Naive thymus-derived CD8-positive, alpha-beta T cell (primary cell): ENCODE measurements at regions not wholly inside any gene's neighbourhood (a gene's known extent, or its start where the extent isn't known, plus 50 kb on each side); places are given as distances from the start of the nearest gene placed in this dataset.

Experiments
- ATAC-seq, 2 donors: fragments of 150-1000 bp; cut with Tn5 transposase in 1 of 2; sonication (Bioruptor Pico), chemical (Tn5 transposase) in 1 of 2; 1 replicate in 1 of 2; 2 replicates in 1 of 2; pipeline ENCODE4 v1.10.0; 2021; ENCODE audit warnings: mild to moderate bottlenecking in 2 of 2, moderate library complexity in 2 of 2
- POLR2A ChIA-PET: fragments of 350-600 bp; sonication (Branson Sonifier 250); formaldehyde crosslinking; loops from one replicate; lab custom pipeline; 2021; ENCODE audit warnings: antibody characterized with exemption; lab: Charles Lee
- DNase-seq, 10 donors: peaks; one replicate each; pipeline versions ENCODE4 v3.0.0 to v3.0.0-alpha.2; 2020 to 2022
- H3K27ac Mint-ChIP-seq, 10 donors: one replicate each; pipeline ENCODE4 v1.8.0; 2020 to 2022; ENCODE audit warnings: mild to moderate bottlenecking in 10 of 10, mixed read lengths in 10 of 10, moderate library complexity in 4 of 10, inconsistent platforms in 1 of 10
- H3K27me3 Mint-ChIP-seq, 5 donors: one replicate each; pipeline ENCODE4 v1.8.0; 2021 to 2022; ENCODE audit warnings: mixed read lengths in 5 of 5
- H3K36me3 Mint-ChIP-seq, 3 donors: one replicate each; pipeline ENCODE4 v1.8.0; 2020 to 2022; ENCODE audit warnings: mixed read lengths in 3 of 3, mild to moderate bottlenecking in 2 of 3, inconsistent platforms in 1 of 3
- H3K4me1 Mint-ChIP-seq, 4 donors: one replicate each; pipeline ENCODE4 v1.8.0; 2021 to 2022; ENCODE audit warnings: mixed read lengths in 4 of 4
- H3K4me3 Mint-ChIP-seq, 10 donors: one replicate each; pipeline ENCODE4 v1.8.0; 2020 to 2022; ENCODE audit warnings: mild to moderate bottlenecking in 10 of 10, mixed read lengths in 10 of 10, moderate library complexity in 6 of 10, inconsistent platforms in 1 of 10
- H3K9me3 Mint-ChIP-seq, 9 donors: one replicate each; pipeline ENCODE4 v1.8.0; 2020 to 2022; ENCODE audit warnings: mixed read lengths in 9 of 9, mild to moderate bottlenecking in 3 of 9, inconsistent platforms in 1 of 9, moderate library complexity in 1 of 9

- H3K27ac Mint-ChIP-seq = no peak overlapping the region
- ATAC-seq (no peak), DNase-seq (no peak)
- H3K9me3 Mint-ChIP-seq = peaks cover 0 to 3% (median 0%) of the 10 kb centered on the region in 9 donors
- H3K27me3 Mint-ChIP-seq = peaks cover 0 to 5% (median 4%) of the 10 kb centered on the region in 5 donors
- H3K4me3 Mint-ChIP-seq = no peak overlapping the region
- H3K4me1 Mint-ChIP-seq = peaks cover 0 to 5% (median 0%) of the 10 kb centered on the region in 4 donors
- H3K36me3 Mint-ChIP-seq = no peaks in the 10 kb centered on the region
- POLR2A ChIA-PET = no interaction called here
These were observed 296.2 kb upstream of the MARCKS start for GRCh38 chr6:113560908-113561307.

DNA sequence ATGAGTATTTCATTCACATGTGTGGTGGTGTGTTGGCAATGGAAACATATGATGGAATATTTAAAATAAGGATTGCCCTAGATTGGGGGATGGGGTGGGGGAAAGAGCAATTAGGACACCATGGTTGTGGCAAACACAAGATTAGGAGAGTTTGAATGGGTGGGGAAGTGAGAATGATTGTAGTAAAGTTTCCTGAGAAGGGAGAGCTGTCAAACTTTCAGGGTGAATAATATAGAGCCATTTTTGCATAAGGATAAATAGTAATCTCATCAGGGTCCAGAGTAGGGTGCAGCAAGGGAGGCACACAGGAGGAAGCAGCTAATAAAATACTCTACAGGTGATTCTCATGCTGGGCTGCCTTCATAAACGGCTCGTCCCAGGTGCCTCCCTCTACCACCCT is 294.9 kb upstream of the MARCKS start:
- Mint-ChIP-seq H3K4me1 (peaks cover 0 to 5% (median 0%) of the 10 kb centered on the region in 4 donors), H3K36me3 (no peaks in the 10 kb centered on the region), H3K27ac (no peak overlapping the region), H3K9me3 (peaks cover 0 to 3% (median 0%) of the 10 kb centered on the region in 9 donors), H3K4me3 (no peak overlapping the region), H3K27me3 (peaks cover 0 to 5% (median 3%) of the 10 kb centered on the region in 5 donors)
- no peak for DNase-seq
- POLR2A ChIA-PET = no interaction called here
- ATAC-seq = no peak

- Mint-ChIP-seq H3K27ac (no peak overlapping the region), H3K36me3 (no peaks in the 10 kb centered on the region), H3K27me3 (peaks cover 0 to 5% (median 4%) of the 10 kb centered on the region in 5 donors), H3K4me3 (no peak overlapping the region), H3K9me3 (no peaks in the 10 kb centered on the region), H3K4me1 (peaks cover 0 to 5% (median 0%) of the 10 kb centered on the region in 4 donors)
- POLR2A ChIA-PET = no interaction called here
- ATAC-seq = no peak
- DNase-seq = no peak
These were observed 292.6 kb upstream of the MARCKS start for GRCh38 chr6:113564371-113565171.

- ATAC-seq = no peak
- POLR2A ChIA-PET = no interaction called here
- DNase-seq = no peak
- Mint-ChIP-seq H3K27ac (no peak overlapping the region), H3K4me1 (peaks cover 0 to 5% (median 0%) of the 10 kb centered on the region in 4 donors), H3K36me3 (no peaks in the 10 kb centered on the region), H3K4me3 (no peak overlapping the region), H3K9me3 (no peaks in the 10 kb centered on the region), H3K27me3 (peaks cover 0 to 5% (median 4%) of the 10 kb centered on the region in 5 donors)
These were observed 291.8 kb upstream of the MARCKS start for GRCh38 chr6:113565306-113565705.

GRCh38 chr6:113570161-113570560 is 287.0 kb upstream of the MARCKS start:
- Mint-ChIP-seq H3K27me3 (peaks cover 0 to 5% (median 3%) of the 10 kb centered on the region in 5 donors), H3K9me3 (peaks cover 0 to 9% (median 0%) of the 10 kb centered on the region in 9 donors), H3K4me1 (peaks cover 0 to 2% (median 0%) of the 10 kb centered on the region in 4 donors), H3K36me3 (no peaks in the 10 kb centered on the region), H3K4me3 (no peak overlapping the region), H3K27ac (no peak overlapping the region)
- POLR2A ChIA-PET = no interaction called here
- ATAC-seq = no peak
- no peak for DNase-seq

GRCh38 chr6:113570641-113571040 is 286.5 kb upstream of the MARCKS start:
- peaks cover 0 to 9% (median 0%) of the 10 kb centered on the region in 9 donors for H3K9me3 Mint-ChIP-seq
- H3K4me3 Mint-ChIP-seq = no peak overlapping the region
- H3K4me1 Mint-ChIP-seq = peaks cover 0 to 2% (median 0%) of the 10 kb centered on the region in 4 donors
- no peak for ATAC-seq
- no peak overlapping the region for H3K27ac Mint-ChIP-seq
- peaks cover 0 to 5% (median 3%) of the 10 kb centered on the region in 5 donors for H3K27me3 Mint-ChIP-seq
- POLR2A ChIA-PET = no interaction called here
- no peaks in the 10 kb centered on the region for H3K36me3 Mint-ChIP-seq
- DNase-seq = no peak

- Mint-ChIP-seq H3K27ac (no peak overlapping the region), H3K27me3 (peaks cover 0 to 6% (median 3%) of the 10 kb centered on the region in 5 donors), H3K9me3 (peaks cover 0 to 14% (median 2%) of the 10 kb centered on the region in 9 donors), H3K36me3 (peaks cover 0 to 4% (median 0%) of the 10 kb centered on the region in 3 donors), H3K4me1 (peaks cover 0 to 2% (median 0%) of the 10 kb centered on the region in 4 donors), H3K4me3 (no peak overlapping the region)
- POLR2A ChIA-PET = no interaction called here
- DNase-seq (no peak), ATAC-seq (no peak)
These were observed 283.0 kb upstream of the MARCKS start for GRCh38 chr6:113574147-113574546.

DNA sequence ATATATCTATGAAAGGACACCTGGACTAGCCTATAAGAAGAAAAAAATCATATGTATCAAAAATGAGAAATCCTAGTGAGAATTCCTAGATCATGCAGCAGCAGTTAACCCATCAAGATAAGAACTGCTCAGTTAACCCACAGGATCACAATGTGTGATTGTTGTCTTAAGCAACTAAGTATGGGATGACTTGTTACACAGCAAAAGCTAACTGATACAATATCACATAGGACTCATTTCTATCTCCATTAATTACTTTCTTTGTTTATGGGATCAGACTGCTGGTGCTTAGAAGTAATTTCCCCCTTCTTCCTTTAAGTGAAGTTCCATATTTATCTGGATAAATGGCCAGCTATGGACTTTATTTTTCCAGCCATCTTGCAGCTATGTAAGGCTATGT is 280.8 kb upstream of the MARCKS start:
- H3K36me3 Mint-ChIP-seq = peaks cover 0 to 4% (median 0%) of the 10 kb centered on the region in 3 donors

DNA sequence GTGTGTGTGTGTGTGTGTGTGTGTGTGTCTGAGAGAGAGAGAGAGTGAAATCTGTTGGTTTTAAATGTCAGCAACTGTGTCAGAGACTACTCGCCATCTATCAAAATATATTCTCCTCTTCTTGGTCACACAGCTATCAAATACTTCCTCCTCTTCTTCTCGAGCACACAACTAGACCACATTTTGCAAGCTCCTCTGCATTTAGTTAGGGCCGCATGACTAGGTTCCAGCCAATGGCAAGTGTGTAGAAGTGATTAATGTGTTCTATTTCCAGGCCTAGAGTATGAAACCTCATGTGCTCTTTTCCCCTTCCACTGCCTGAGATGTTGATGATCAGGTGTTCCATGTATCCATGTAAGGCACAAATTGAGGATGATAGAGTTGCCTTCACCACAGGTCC is 278.5 kb upstream of the MARCKS start:
- DNase-seq (no peak), ATAC-seq (no peak)
- Mint-ChIP-seq H3K36me3 (peaks cover 0 to 4% (median 0%) of the 10 kb centered on the region in 3 donors), H3K27ac (no peak overlapping the region), H3K4me3 (no peak overlapping the region), H3K4me1 (no peaks in the 10 kb centered on the region), H3K27me3 (peaks cover 0 to 15% (median 4%) of the 10 kb centered on the region in 5 donors), H3K9me3 (peaks cover 0 to 9% (median 2%) of the 10 kb centered on the region in 9 donors)
- POLR2A ChIA-PET = no interaction called here

More for the DNA sequence above, 280.8 kb upstream of the MARCKS start:
- no peak for ATAC-seq
- Mint-ChIP-seq H3K4me3 (no peak overlapping the region), H3K27ac (no peak overlapping the region), H3K4me1 (peaks cover 0 to 2% (median 0%) of the 10 kb centered on the region in 4 donors), H3K9me3 (peaks cover 0 to 14% (median 2%) of the 10 kb centered on the region in 9 donors), H3K27me3 (peaks cover 0 to 6% (median 3%) of the 10 kb centered on the region in 5 donors)
- POLR2A ChIA-PET = no interaction called here
- no peak for DNase-seq

DNA sequence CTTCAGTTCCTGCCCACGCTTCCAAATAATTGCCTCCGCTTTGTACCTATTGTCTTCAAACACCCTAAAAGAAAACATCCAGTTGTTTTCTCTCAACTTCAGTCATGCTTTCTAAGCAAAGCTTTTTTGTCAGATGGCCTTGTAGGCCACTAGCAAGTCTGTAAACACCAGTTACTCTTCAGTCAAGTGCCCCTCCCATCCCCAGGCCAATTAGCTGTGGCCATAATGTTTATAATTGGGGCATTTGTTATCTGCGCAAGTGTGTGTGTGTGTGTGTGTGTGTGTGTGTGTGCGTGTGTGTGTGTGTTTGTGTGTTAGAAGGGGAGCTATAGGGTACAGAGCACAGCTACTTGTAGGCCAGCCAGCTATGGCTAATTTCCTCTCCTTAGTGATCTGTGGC is 272.4 kb upstream of the MARCKS start:
- Mint-ChIP-seq H3K4me1 (no peaks in the 10 kb centered on the region), H3K4me3 (no peak overlapping the region), H3K36me3 (no peaks in the 10 kb centered on the region), H3K27ac (no peak overlapping the region), H3K27me3 (peaks cover 2 to 21% (median 4%) of the 10 kb centered on the region in 5 donors), H3K9me3 (peaks cover 0 to 3% (median 0%) of the 10 kb centered on the region in 9 donors)
- DNase-seq = no peak
- POLR2A ChIA-PET = no interaction called here
- ATAC-seq = no peak

GRCh38 chr6:113585246-113585645 is 271.9 kb upstream of the MARCKS start:
- POLR2A ChIA-PET = no interaction called here
- Mint-ChIP-seq H3K4me3 (no peak overlapping the region), H3K27me3 (peaks cover 3 to 21% (median 5%) of the 10 kb centered on the region in 5 donors), H3K9me3 (peaks cover 0 to 3% (median 0%) of the 10 kb centered on the region in 9 donors), H3K4me1 (no peaks in the 10 kb centered on the region), H3K36me3 (no peaks in the 10 kb centered on the region), H3K27ac (no peak overlapping the region)
- DNase-seq = no peak
- no peak for ATAC-seq

- DNase-seq (no peak), ATAC-seq (no peak)
- no peak overlapping the region for H3K4me3 Mint-ChIP-seq
- H3K4me1 Mint-ChIP-seq = no peaks in the 10 kb centered on the region
- POLR2A ChIA-PET = no interaction called here
- peaks cover 2 to 21% (median 6%) of the 10 kb centered on the region in 5 donors for H3K27me3 Mint-ChIP-seq
- H3K27ac Mint-ChIP-seq = no peak overlapping the region
- H3K36me3 Mint-ChIP-seq = no peaks in the 10 kb centered on the region
- peaks cover 0 to 3% (median 0%) of the 10 kb centered on the region in 9 donors for H3K9me3 Mint-ChIP-seq
These were observed 270.6 kb upstream of the MARCKS start for GRCh38 chr6:113586413-113587077.
